ENCODE measurements at regions not wholly inside any gene's neighbourhood (a gene's known extent, or its start where the extent isn't known, plus 50 kb on each side); places are given as distances from the start of the nearest gene placed in this dataset.

GRCh38 chr6:22883061-22883717 is 313.8 kb downstream of the HDGFL1 start:
- DNase-seq (ENCODE audit: low spot score), result no peak

DNA sequence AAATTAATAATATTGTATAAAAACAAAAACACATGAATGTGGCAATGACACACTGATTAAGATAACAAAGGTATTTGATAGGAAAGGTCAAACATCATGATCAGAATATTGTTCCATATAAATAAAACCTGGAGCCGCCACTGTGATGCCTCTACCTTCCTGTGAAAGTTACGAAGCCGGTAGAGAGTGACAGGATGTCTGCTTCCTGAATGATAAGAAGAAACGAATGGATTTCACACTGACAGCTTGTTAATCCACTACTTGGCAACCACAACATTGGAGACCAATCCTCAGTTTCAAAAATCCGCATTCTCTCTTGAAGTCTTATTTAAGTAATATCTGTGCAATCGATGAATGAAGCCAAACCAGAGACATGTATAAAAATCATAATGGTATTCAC is 315.1 kb downstream of the HDGFL1 start:
- DNase-seq (ENCODE audit: low spot score), result no peak

DNA sequence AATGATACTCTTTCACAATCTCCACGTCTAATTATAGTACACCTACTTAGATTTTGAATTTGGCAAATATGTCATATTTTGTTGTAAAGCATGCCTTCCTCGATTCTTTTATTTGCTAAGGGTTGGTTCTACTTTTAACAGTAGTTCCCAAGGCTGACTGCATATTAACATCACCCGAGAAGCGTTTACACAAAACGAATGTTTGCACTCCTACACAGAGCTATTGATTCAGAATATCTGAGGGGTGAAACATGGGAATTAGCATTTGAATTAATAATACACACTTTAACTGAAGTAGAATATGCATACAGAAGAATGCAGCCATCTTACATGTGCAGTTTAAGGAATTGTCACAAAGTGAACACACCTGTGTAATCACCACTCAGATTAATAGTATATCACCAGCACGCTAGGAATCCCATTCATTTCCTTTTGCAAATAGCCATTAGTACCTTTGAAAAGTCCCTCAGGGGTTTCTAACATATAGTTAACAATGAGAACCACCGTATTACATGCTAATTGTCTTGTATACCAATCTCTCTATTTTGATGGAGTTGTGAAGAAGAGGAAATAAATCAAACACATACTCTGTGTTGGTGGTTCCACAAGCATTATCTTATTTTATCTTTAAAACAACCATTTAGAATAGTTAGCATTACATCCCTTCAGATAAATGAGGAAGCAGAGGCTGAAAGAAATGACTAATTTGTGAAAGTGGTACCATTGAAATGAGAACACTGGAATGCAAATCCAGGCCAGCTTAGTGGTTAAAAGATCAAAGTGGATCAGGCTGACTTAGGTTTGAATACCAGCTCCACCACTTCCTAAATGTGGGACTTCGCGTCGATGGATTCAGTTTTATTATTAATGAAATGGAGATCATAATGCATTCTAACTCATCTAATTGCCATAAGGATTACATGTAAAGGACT is 317.6 kb downstream of the HDGFL1 start:
- no peak for DNase-seq (ENCODE audit: low spot score)

DNA sequence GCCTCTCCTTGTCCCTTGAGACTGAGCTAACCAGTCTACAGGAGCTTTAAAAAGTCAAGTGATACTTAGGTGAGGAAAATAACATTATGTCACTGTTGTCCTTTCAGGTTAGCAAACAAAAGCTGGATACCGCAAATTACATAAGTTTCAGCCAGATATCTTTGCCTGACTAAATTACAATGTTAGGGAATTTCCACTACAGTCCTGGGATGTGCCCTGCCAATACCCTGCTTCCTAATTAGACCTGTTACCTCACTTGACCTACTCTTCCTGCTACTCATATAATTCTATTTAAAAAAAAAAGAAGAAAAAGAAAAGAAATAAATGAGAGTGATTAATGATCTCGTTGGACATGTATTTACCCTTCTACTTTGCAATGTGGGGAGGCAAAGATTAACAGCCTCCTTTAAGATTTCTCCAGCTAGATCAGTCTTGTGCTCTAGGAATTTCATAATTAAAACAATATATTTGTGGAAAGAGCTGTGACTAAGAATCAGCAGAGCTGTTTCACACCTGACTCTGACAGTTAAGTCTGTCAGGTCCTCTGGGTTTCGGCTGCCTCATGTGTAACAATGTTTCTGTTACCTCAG is 318.9 kb downstream of the HDGFL1 start:
- no peak for DNase-seq (ENCODE audit: low spot score)

DNA sequence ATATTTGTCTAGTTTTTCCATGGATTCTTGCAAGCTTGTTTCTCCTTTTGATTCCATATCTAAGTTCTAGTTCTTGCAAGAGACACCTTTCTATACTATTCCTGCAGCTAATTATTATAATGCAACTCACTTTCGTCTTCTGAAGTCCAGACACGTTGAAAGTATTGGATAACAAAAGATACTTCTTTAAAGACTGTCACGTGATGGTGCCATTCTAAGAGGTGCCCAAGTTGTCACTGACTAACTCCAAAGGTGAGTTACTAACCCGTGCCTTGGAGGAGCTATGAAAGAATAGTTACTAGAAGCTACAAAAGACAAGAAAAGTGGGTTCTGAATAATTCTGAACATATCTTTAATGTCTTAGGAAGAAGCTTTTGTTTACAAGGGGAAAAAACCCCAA is 322.6 kb downstream of the HDGFL1 start:
- no peak for DNase-seq (ENCODE audit: low spot score)

DNA sequence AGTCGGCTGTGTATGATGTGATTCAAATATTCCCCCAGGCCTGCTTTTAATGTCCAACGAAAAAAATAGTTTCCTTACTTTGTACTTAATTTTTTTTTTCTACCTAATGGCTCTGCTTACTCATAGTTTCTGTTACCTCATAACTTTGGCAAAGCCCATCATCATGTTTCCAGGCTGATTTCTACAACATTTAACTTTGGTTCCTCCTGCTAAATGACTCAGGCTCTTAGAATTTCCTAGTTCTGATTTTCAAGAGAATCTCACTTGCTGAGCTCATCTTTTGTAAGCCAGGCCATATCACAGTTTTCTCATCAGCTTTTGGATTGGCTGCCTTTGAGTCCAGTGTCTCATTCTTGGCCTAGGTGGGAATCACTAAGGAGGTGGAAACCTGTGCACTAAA is 323.1 kb downstream of the HDGFL1 start:
- DNase-seq (ENCODE audit: low spot score), result no peak

GRCh38 chr6:22896696-22897095 is 327.3 kb downstream of the HDGFL1 start:
- no peak for DNase-seq (ENCODE audit: low spot score)

GRCh38 chr6:22899426-22899825 is 330.1 kb downstream of the HDGFL1 start:
- no peak for DNase-seq (ENCODE audit: low spot score)

GRCh38 chr6:22903826-22904225 is 334.5 kb downstream of the HDGFL1 start:
- DNase-seq (ENCODE audit: low spot score), result no peak

DNA sequence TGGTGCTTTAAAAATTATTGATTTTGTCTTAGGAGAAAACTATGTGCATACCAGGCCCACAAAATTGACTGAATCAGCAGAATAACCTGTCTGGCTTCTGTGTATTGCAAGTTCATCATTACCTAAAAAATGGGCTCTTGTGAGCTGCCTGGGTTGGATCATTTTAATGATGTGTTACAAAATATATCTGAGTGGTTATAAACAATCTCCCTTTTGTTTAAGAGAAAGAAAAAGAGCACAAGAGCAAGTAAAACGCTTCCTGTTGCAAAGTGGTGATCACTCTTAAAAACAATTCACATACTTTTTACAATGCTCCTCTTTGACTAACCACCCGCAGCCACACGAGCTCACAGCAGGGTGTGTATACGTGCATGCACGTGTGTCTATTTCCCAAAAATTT is 335.1 kb downstream of the HDGFL1 start:
- DNase-seq (ENCODE audit: low spot score), result no peak

GRCh38 chr6:22906091-22906549 is 336.8 kb downstream of the HDGFL1 start:
- DNase-seq (ENCODE audit: low spot score), result no peak

GRCh38 chr6:22907085-22907484 is 337.7 kb downstream of the HDGFL1 start:
- no peak for DNase-seq (ENCODE audit: low spot score)

DNA sequence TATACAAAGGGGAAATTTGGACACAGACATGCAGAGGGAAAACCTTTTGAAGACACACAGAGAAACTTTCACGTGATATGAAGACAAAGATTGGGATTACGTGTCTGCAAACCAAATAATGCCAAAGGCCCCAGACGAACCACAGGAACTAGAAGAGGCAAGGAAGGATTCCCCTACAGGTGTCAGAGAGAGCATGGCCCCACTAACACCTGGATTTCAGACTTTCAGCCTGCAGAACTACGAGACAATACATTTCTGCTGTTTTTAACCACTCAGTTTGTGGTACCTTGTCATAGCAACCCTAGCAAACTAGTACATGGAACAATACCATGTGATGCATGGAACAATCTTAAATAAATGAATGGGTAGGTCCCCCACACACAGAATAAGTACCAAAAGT is 341.0 kb downstream of the HDGFL1 start:
- DNase-seq (ENCODE audit: low spot score), result no peak

GRCh38 chr6:22913612-22914011 is 344.2 kb downstream of the HDGFL1 start:
- no peak for DNase-seq (ENCODE audit: low spot score)

DNA sequence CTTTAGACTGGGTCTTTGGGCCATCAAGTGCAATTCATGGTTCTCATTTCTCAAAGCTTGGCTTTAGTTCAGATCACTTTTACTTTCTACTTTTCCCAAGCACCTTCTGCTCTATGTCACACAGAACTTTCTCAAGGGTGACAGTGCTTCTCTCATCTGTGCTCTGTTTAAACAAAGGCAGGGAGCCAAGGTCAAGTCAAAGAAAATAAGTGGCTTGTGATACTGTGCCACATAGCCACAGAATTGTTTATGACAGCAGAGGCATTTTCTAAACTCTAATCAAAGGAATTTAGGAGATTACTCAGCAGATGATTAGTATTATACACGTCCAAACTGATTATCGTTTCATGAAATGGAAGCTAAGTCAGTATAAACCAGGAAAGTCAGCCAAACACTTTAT is 348.0 kb downstream of the HDGFL1 start:
- DNase-seq (ENCODE audit: low spot score), result no peak

GRCh38 chr6:22921828-22922227 is 352.5 kb downstream of the HDGFL1 start:
- no peak for DNase-seq (ENCODE audit: low spot score)

GRCh38 chr6:22925304-22925835 is 356.0 kb downstream of the HDGFL1 start:
- no peak for DNase-seq (ENCODE audit: low spot score)

DNA sequence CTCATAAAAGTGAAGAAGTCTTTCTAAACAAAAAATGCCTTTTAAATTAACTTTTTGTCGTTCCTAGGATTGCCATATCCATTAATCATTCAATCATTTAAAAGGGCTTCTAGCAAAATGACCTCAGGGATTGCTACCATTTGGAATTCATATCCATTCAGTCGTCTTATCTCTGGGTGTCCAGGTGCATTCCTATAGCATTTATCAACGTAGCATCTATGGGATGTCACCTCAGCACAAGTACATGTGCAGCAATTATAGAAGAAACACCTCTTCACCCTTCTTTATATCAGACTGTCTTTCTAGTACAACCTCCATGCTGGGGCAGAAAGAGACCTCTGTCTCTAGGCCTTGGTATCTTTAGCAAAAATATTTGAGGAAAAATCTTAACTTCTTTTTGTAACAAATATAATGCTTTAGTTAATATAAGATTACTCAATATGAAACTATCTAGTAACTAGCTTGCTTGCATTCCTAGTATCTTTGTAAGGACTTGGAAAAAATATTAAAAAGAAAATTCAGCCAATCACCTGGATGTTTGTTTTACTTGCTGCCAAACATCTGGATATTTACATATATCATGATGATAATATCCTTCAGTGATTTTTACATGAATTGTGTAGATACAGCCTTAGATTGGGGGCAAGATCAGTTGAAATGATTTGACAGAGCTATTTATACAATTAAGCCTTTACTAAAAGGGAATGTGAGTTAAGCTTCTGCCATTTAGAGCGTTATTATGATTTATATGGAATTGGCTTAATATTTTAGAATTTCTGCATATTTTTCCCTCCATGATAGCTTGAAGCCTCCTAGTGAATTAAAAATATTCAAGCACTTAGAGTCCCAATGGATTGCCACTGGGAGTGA is 356.8 kb downstream of the HDGFL1 start:
- no peak for DNase-seq (ENCODE audit: low spot score)

- DNase-seq (ENCODE audit: low spot score), result no peak
Observed at GRCh38 chr6:22926790-22927354, 357.5 kb downstream of the HDGFL1 start.

DNA sequence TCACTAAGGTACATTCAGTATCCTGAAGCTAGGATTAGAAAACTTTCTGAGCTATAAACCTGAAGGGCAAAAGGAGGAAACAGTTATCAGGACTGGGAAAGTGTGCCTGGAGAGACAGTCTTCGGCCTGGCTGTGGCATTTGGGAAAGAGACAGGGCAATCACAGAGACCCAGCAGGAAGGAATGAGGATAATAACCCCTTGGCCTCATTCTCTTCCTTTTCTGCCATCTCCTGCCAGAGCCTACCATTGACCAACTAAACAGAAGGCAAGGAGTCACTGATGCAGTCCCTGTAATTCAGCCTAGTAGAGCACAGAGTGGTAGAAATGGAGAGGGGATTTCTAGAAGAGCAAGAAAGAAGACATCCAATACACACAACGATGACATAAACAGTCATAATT is 359.4 kb downstream of the HDGFL1 start:
- DNase-seq (ENCODE audit: low spot score), result no peak

GRCh38 chr6:22929311-22929985 is 360.1 kb downstream of the HDGFL1 start:
- no peak for DNase-seq (ENCODE audit: low spot score)

Data from hematopoietic multipotent progenitor cell treated with erythropoietin and hydrocortisone succinate and interleukin-3 and kit ligand, for 15 days (in vitro differentiated cells).